Calu3 (cell line): ENCODE measurements at regions not wholly inside any gene's neighbourhood (a gene's known extent, or its start where the extent isn't known, plus 50 kb on each side); places are given as distances from the start of the nearest gene placed in this dataset.

ENCODE experiments used
- BruUV-seq: library from RNA; stranded (reverse); fragments of 400-500 nt; replicated peaks from 2 replicates; lab custom pipeline; 2021; lab: Mats Ljungman, UMichigan
- CTCF ChIA-PET: fragments of 300-600 bp; sonication (Branson Sonifier 250); formaldehyde crosslinking; loops from one replicate; lab custom pipeline; 2022; ENCODE audit warnings: antibody characterized with exemption; lab: Charles Lee
- DNase-seq: peaks from one replicate; pipeline ENCODE4 v3.0.0; 2022
- H3K27ac Mint-ChIP-seq: one replicate; pipeline ENCODE4 v1.8.0; 2022; ENCODE audit warnings: mixed read lengths; ENCODE audit not compliant: unreplicated experiment
- H3K27me3 Mint-ChIP-seq: one replicate; pipeline ENCODE4 v1.8.0; 2022; ENCODE audit warnings: mixed read lengths; ENCODE audit not compliant: unreplicated experiment
- H3K36me3 Mint-ChIP-seq: one replicate; pipeline ENCODE4 v1.8.0; 2022; ENCODE audit warnings: mild to moderate bottlenecking, moderate library complexity, mixed read lengths; ENCODE audit not compliant: insufficient read depth, unreplicated experiment
- H3K4me1 Mint-ChIP-seq: one replicate; pipeline ENCODE4 v1.8.0; 2022; ENCODE audit warnings: mild to moderate bottlenecking, low read depth, mixed read lengths; ENCODE audit not compliant: unreplicated experiment
- H3K4me3 Mint-ChIP-seq: one replicate; pipeline ENCODE4 v1.8.0; 2022; ENCODE audit warnings: mild to moderate bottlenecking, low read depth, moderate library complexity, mixed read lengths; ENCODE audit not compliant: unreplicated experiment
- H3K9me3 Mint-ChIP-seq: one replicate; pipeline ENCODE4 v1.8.0; 2022; ENCODE audit warnings: low read depth, mixed read lengths; ENCODE audit not compliant: unreplicated experiment
- CTCF ChIP-seq: fragments of 200-600 bp; IDR thresholded peaks from one replicate; pipeline ENCODE4 v1.8.0; 2022; ENCODE audit warnings: antibody characterized with exemption; ENCODE audit not compliant: unreplicated experiment
- intact Hi-C: fragments of 100-400 bp; cut with micrococcal nuclease; formaldehyde crosslinking; loops from one replicate; pipeline ENCODE4 v1.10.0; 2022; ENCODE audit not compliant: unreplicated experiment

DNA sequence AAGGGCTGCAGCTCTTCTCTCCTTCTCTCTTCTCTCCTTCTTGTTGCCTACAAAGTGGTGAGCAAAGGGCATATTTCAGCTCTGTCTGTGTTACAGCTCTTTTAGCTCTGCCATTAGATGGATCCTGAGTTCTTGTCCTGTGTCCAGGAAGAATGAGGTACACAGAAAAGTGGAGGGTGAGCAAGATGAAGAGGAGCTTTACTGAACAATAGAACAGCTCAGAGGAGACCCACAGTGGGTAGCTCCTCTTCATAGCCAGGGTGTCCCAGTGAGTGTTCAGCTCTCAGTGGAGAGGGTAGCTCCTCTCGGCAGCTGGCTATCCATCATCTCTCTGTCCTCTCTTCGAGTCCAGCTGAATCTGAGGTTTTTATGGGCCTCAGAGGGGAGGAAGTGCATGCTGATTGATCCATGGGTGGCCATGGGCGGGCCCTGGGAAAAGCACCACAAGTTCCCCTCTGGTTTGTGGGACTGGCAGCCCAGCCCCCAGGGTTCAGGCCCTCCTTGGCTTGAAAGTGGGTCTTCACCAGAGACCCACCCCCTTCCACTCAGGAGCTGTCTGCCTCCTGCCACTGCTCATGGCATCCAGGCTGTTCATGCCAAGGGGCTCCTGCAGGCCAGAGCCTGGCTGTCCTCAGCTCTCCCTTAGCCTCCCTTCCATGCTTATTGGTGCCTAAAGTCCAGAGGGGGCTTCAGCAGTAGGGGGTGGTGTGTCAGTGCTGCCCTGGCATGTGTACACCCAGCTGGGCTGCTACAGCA is 109.1 kb upstream of the FAM180A start:
- no peak overlapping the region for H3K27ac Mint-ChIP-seq
- H3K27me3 Mint-ChIP-seq: no peaks in the 10 kb centered on the region
- BruUV-seq: no TSS peak
- H3K4me1 Mint-ChIP-seq: no peaks in the 10 kb centered on the region
- H3K36me3 Mint-ChIP-seq: peaks cover 3% of the 10 kb centered on the region
- H3K4me3 Mint-ChIP-seq: no peak overlapping the region
- no peak for TF ChIP-seq CTCF
- intact Hi-C loops: no loop called here
- CTCF ChIA-PET: no interaction called here
- DNase-seq: no peak
- H3K9me3 Mint-ChIP-seq: peaks cover 3% of the 10 kb centered on the region

- H3K36me3 Mint-ChIP-seq: peaks cover 3% of the 10 kb centered on the region
- CTCF ChIA-PET: no interaction called here
- H3K4me3 Mint-ChIP-seq: no peak overlapping the region
- H3K27ac Mint-ChIP-seq: no peak overlapping the region
- H3K27me3 Mint-ChIP-seq: no peaks in the 10 kb centered on the region
- no peak for TF ChIP-seq CTCF
- no TSS peak for BruUV-seq
- H3K4me1 Mint-ChIP-seq: no peaks in the 10 kb centered on the region
- H3K9me3 Mint-ChIP-seq: peaks cover 3% of the 10 kb centered on the region
- no peak for DNase-seq
- intact Hi-C loops: no loop called here
Measured at GRCh38 chr7:135856356-135857144, 107.9 kb upstream of the FAM180A start.

DNA sequence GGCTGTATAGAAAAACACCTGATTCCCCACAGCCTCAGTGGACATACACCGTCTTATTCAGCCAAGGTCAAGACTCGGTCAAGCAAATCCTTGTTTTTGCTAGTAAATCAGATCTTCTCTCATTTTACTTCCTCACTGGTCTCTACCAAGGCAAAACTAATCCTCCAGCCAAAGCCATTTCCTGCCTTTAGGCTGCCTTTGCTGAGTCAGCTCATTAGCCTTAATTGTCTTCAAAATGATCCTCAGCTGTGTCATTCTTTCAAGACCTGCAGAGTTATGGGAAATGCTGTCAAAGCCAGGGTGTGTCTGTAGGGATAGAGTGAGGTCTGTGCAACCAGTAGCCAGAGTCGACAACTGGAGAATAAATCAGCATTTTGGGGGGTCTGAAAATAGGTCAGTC is 107.2 kb upstream of the FAM180A start:
- no peak for TF ChIP-seq CTCF
- Mint-ChIP-seq H3K9me3 (peaks cover 3% of the 10 kb centered on the region), H3K4me1 (no peaks in the 10 kb centered on the region), H3K27me3 (no peaks in the 10 kb centered on the region), H3K4me3 (no peak overlapping the region), H3K27ac (no peak overlapping the region), H3K36me3 (peaks cover 3% of the 10 kb centered on the region)
- CTCF ChIA-PET: no interaction called here
- DNase-seq: no peak
- intact Hi-C loops: no loop called here
- no TSS peak for BruUV-seq

DNA sequence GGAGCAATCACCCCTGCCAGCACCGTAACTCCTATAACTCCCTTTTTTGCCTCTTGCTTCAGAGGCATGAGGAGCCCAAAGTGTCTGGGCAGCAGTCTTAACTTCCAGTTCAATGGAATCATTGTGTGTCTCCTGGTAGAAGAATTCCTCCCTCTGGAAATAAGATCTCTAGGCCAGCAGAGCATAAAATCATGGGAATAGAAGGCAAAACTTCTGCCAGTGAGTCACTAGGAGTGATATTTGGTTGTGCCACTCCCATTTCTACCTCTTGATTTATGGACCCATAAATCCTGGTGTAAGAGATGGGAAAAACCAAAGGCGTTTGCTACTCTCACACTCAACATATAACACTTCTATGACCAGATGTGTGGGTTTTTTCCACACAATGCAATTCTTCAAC is 104.9 kb upstream of the FAM180A start:
- H3K4me1 Mint-ChIP-seq: no peaks in the 10 kb centered on the region
- no peak for DNase-seq
- no peak for TF ChIP-seq CTCF
- H3K4me3 Mint-ChIP-seq: no peak overlapping the region
- H3K9me3 Mint-ChIP-seq: no peaks in the 10 kb centered on the region
- no peaks in the 10 kb centered on the region for H3K36me3 Mint-ChIP-seq
- no peaks in the 10 kb centered on the region for H3K27me3 Mint-ChIP-seq
- CTCF ChIA-PET: no interaction called here
- intact Hi-C loops: no loop called here
- no TSS peak for BruUV-seq
- no peak overlapping the region for H3K27ac Mint-ChIP-seq
